ENCODE measurements at regions not wholly inside any gene's neighbourhood (a gene's known extent, or its start where the extent isn't known, plus 50 kb on each side); places are given as distances from the start of the nearest gene placed in this dataset.

GRCh38 chr6:12414096-12414675, 124.0 kb downstream of the EDN1 start:
- BruUV-seq (replicated peaks): no TSS peak
- no peak for DNase-seq (ENCODE audit: low spot score)
- no peak for TF ChIP-seq CTCF (conservative IDR thresholded peaks at IDR 0.05; ENCODE audit: low read depth, low read length)
- no peak for TF ChIP-seq EZH2 (IDR thresholded peaks at IDR 0.05; ENCODE audit: borderline replicate concordance, low read depth, low read length, poor library complexity, severe bottlenecking)
- no peak overlapping the region for H3K27ac ChIP-seq (ENCODE audit: low read depth, low read length, poor library complexity, severe bottlenecking)
- H3K27me3 ChIP-seq (replicated peaks; ENCODE audit: insufficient read depth, low read depth, low read length, poor library complexity): peaks cover 13% of the 10 kb centered on the region
- no peak overlapping the region for H3K4me3 ChIP-seq (ENCODE audit: low read depth, low read length, poor library complexity, severe bottlenecking)
- intact Hi-C loops (cut with micrococcal nuclease; ENCODE audit: unreplicated experiment): no loop called here
- ChIA-PET CTCF (no interaction called here), POLR2A (ENCODE audit: low non-redundant PET) (no interaction called here)
- no peaks in the 10 kb centered on the region for H3K36me3 ChIP-seq (ENCODE audit: insufficient read depth, low read length, poor library complexity, severe bottlenecking)
- no peaks in the 10 kb centered on the region for H3K9me3 ChIP-seq (ENCODE audit: low read depth, low read length, poor library complexity, severe bottlenecking)
- no peaks in the 10 kb centered on the region for H3K4me1 ChIP-seq (ENCODE audit: insufficient read depth, low read length, poor library complexity, severe bottlenecking)

GRCh38 chr6:12415980-12416598, 125.9 kb downstream of the EDN1 start:
- H3K27ac ChIP-seq (ENCODE audit: low read depth, low read length, poor library complexity, severe bottlenecking): no peak overlapping the region
- no peaks in the 10 kb centered on the region for H3K36me3 ChIP-seq (ENCODE audit: insufficient read depth, low read length, poor library complexity, severe bottlenecking)
- ChIA-PET CTCF (no interaction called here), POLR2A (ENCODE audit: low non-redundant PET) (no interaction called here)
- no TSS peak for BruUV-seq (replicated peaks)
- DNase-seq (ENCODE audit: low spot score): no peak
- H3K9me3 ChIP-seq (ENCODE audit: low read depth, low read length, poor library complexity, severe bottlenecking): no peaks in the 10 kb centered on the region
- TF ChIP-seq CTCF (conservative IDR thresholded peaks at IDR 0.05; ENCODE audit: low read depth, low read length) (no peak), EZH2 (IDR thresholded peaks at IDR 0.05; ENCODE audit: borderline replicate concordance, low read depth, low read length, poor library complexity, severe bottlenecking) (no peak)
- no peaks in the 10 kb centered on the region for H3K4me1 ChIP-seq (ENCODE audit: insufficient read depth, low read length, poor library complexity, severe bottlenecking)
- H3K4me3 ChIP-seq (ENCODE audit: low read depth, low read length, poor library complexity, severe bottlenecking): no peak overlapping the region
- H3K27me3 ChIP-seq (replicated peaks; ENCODE audit: insufficient read depth, low read depth, low read length, poor library complexity): peaks cover 1% of the 10 kb centered on the region
- intact Hi-C loops (cut with micrococcal nuclease; ENCODE audit: unreplicated experiment): no loop called here

GRCh38 chr6:12417191-12417590, 127.0 kb downstream of the EDN1 start:
- no peak overlapping the region for H3K27ac ChIP-seq (ENCODE audit: low read depth, low read length, poor library complexity, severe bottlenecking)
- DNase-seq (ENCODE audit: low spot score): no peak
- no peaks in the 10 kb centered on the region for H3K9me3 ChIP-seq (ENCODE audit: low read depth, low read length, poor library complexity, severe bottlenecking)
- no peaks in the 10 kb centered on the region for H3K27me3 ChIP-seq (replicated peaks; ENCODE audit: insufficient read depth, low read depth, low read length, poor library complexity)
- TF ChIP-seq CTCF (conservative IDR thresholded peaks at IDR 0.05; ENCODE audit: low read depth, low read length) (no peak), EZH2 (IDR thresholded peaks at IDR 0.05; ENCODE audit: borderline replicate concordance, low read depth, low read length, poor library complexity, severe bottlenecking) (no peak)
- no TSS peak for BruUV-seq (replicated peaks)
- ChIA-PET CTCF (no interaction called here), POLR2A (ENCODE audit: low non-redundant PET) (no interaction called here)
- no peaks in the 10 kb centered on the region for H3K4me1 ChIP-seq (ENCODE audit: insufficient read depth, low read length, poor library complexity, severe bottlenecking)
- intact Hi-C loops (cut with micrococcal nuclease; ENCODE audit: unreplicated experiment): no loop called here
- no peaks in the 10 kb centered on the region for H3K36me3 ChIP-seq (ENCODE audit: insufficient read depth, low read length, poor library complexity, severe bottlenecking)
- no peak overlapping the region for H3K4me3 ChIP-seq (ENCODE audit: low read depth, low read length, poor library complexity, severe bottlenecking)
